Tongue (tissue), 1 donor: ENCODE measurements at regions not wholly inside any gene's neighbourhood (a gene's known extent, or its start where the extent isn't known, plus 50 kb on each side); places are given as distances from the start of the nearest gene placed in this dataset.
A peak's percentile ranks its signal among the peaks of the same experiment; 100 is the strongest.

Experiments used
- DNase-seq: peaks from one replicate; pipeline ENCODE4 v3.0.0-alpha.2; 2015

DNA sequence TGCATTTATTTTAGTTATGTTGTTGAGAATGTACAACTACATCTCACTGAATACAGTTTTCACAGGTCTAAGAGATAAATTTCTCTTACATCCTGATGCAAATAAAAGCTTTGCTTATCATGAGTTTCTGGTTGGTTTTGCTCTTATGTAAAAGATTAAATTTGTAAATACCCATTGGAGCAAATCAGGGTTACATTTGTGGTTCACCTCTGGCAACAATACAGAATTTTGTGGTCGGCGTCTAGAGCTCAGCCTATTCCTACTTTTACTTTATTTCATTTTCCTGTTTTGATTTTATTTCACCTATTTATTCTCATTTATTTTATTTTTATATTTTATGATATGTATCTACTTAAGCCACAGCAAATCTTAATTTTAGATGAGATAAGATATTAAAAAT is 271.9 kb upstream of the MARCKS start:
- no peak for DNase-seq

DNA sequence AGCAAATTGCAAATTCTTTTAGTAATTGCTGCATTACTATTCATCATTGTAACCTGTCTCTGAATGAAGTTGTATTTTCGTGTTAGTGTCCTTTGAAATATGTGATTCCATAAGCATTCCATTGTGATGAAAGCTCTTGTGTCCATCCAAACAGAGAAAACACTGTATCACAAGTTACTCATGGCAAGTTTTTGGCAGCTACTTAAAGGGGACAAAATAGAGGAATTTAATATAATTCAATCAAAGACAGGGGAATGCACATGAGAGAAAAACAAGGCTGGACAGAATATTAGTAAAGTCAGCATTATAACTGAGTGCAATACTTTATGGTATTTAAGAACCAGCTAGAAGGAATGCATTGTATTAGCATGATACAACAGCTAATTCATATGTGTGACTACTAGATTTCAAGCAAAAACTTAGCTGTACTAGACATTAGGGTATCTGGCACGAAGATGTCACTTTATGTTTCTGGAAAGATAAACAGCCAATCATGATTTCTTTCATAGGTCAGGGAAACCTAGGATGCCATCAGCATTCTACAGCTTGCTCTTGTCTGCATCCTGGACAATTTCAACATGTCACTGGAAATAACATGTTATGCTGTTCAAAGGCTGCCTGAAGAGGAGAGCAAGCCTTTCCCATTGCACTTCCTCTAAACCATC is 270.6 kb upstream of the MARCKS start:
- DNase-seq = no peak

DNA sequence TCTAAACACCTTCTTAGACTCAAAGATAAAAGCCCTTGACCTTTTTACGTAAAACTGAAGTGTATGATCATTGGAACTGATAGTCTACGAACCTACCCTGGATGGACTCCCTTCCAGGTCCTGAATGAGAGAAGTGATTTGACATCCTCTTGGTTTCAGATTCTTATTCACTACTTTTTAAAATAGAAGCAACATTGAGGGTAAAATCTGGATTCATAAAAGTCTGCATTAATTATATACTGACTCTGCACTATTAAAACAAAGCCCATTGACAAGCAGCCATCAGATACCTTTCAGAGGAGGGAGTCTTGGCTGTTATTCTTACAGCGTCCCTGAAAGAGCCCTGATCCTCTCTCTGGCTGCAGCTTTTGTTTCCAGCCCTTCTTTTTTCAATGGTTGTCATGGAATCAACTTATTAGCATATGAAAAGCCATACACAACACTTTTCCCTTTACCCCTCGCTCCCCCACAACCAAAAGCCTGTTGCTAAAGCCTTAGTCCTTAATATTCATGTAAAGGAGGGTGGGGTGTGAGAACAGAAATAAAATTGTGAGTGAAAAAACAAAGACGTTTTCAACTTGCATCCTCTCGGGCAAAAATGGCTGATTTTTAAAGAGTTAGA is 270.0 kb upstream of the MARCKS start:
- DNase-seq = peak; percentile 48

DNA sequence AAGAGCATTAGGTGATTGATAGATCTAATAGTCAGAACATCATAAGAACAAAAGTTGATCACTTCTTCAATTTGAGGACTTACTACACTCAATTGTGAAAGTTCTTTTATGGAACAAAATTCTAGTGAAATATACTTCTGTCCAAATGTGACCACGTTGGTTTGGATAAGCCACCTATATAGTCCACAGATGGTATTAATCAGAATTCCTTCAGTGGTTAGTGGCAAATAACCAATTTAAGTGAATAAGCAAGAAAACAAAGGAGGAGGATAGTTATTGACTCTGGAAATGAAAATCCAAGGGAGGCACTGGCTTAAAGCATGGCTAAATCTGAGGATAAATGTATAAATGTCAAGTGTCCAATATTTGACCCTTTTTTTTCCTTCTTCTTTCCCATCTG is 268.5 kb upstream of the MARCKS start:
- no peak for DNase-seq

DNA sequence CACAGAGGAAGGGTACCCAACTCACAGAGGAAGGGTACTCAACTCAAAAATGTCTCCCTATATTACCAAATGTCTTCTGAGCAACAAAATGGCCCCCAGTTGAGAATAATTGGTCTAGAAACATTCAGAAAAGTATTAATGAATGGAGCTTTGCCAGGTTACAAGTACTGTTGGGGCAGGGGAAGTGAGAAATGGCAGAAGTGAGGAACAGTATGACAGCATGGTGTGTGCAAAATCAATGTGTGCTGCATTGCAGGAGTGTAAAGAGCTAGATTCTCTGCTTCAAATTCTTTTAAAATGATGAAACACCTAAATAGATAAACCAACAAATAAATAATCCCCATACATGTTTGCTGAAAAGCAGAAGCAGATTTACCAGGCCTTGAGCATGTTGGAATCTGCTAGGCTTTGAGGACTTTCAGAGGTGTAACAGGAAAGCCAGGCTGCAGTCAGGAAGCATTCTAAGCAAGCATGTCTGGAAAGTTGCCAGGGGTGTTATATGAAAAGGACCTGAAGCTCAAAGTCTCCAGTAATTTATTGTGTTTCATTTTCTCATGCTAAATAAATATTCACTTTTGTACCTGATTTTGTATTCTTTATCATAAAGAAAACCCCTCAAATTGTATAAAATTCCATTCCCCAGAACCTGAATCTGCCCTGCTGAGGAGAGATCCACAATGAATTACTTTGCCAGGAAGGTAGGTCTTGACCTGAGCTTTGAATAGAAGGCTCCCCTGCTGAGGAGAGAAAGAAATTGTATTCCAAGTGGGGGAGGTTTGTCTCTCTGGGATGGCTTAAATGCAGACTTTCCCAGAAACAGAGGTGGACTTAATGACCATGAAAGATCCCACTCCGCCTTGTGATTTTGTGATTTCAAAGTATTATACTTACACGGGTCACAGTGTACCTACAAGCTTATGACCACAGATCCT is 265.0 kb upstream of the MARCKS start:
- peak; percentile 89 for DNase-seq

DNA sequence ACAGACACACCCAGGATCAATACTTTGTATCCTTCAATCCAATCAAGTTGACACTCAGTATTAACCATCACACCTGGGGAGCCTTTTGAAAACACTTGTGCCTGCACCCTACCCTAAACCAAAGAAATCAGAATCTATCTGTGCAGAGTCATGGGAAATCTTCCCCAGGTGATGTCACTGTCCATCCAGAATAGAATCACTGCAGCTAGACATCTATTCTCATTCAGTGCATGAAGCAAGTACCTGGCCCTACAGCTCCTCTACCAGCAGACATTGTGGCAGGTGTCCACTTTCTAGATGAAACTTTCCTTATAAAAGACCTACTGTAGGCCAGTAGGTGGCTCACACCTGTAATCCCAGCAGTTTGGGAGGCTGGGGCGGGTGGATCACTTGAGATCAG is 262.4 kb upstream of the MARCKS start:
- no peak for DNase-seq

DNA sequence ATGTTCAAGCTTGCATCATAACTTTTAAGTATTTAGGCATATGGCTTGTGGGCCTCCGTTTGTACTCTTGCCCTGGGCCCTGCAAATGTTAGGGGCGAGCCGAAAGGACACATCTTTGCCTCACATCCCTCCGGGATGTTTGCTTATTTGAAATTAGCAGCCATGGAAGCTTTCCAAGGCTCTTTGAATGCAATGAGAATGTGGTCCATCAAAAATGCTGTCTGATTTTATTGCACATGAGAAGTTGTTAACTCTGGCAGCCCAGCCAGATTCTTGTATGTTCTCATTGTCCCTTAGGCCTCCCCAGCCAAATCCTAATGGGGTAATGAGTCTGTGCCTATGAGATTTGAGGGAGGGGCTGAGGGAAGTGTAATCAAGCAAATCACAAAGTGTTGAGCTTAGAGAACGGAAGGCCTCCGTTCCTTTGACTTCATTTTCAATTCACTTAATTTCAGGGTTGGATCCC is 261.2 kb upstream of the MARCKS start:
- peak; percentile 91 for DNase-seq

DNA sequence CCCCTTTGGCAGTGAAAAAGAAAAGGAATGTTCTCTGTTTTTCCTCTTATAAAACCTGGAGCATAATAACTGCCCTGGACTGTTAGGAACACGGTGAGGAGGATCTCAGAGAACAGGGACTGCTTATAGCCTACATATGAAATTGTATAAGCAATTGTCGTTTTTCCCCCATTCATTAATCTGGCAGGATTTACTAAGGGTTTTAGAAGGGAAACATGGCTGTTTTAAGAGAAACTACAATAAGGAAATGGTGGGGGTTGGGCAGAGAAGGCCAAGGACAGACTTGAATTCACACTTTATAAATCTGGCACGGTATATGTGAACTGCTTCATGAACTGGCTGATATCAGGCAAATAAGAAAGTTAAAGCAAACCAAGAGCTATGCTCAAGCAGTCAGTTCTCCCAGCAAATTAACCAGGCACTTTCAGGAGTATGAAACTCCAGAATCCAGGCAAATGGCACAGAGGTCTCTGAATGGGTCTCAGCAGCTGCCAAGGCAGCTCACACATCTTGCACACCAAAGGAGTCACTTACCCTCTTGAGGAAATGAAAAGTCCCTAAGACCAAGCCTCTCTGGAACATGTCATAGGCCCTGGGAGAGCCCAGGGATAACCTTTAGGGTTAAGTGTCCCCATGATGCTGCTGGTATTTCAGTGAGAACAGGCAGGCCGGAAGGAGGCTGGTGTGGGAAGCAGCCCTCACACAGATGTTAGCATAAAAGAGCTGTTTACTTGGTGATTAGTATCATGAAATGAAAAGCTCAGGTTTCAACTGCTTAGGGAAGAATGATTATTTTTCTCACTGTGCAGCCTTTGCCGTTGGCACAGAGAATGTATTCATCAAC is 260.5 kb upstream of the MARCKS start:
- peak; percentile 72 for DNase-seq

DNA sequence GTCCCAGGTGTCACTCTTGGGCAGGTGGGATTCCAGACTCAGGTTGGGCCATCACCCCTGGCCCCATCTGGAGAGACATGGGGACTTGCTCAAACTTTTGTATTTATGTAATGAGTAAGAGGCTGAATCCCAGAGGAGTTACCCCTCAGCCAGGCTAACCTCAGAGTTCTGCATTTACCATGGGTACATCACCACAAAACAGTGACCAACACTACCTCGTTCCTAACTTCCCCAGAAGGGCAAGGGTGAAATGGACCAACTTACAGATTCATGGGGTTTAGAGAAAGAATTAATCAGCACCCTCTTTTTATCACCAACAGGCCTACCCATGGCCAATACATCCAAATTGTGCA is 259.9 kb upstream of the MARCKS start:
- no peak for DNase-seq

DNA sequence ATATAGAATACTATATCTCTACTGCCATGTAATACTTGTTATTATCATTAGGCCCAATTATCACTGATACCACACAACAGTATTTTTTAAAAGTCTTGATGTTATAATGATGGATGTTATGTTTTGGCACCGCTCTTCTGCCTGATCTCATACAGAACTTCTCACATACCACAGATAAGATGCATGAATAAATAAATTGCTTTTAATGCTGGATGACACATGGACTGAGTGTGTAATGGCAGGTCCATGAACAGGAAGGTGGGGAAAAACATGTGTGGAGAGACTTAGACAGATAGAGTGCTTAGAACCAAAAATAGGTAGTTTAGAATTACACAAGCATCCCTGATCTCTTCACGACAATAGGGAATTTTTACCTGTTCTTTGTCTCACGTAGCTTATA is 258.4 kb upstream of the MARCKS start:
- DNase-seq = no peak

DNA sequence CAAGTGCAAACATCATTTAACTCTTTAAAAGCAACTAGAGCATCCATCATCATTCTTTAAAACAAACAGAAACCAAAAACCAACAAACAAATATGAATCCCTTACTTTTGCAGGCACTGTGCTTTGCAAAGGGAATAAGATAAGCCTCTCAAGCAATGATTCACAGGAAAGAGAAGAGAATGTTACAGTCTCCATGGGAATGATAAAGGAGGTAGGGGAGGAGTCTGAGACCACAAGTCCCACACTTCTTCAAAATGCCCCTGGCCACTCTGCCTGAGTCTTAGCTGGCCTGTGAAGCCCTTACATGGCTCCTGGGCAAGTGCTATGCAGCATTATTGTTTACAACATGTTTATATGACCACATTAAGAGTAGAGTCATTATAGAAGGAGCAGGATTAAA is 257.7 kb upstream of the MARCKS start:
- DNase-seq = no peak

DNA sequence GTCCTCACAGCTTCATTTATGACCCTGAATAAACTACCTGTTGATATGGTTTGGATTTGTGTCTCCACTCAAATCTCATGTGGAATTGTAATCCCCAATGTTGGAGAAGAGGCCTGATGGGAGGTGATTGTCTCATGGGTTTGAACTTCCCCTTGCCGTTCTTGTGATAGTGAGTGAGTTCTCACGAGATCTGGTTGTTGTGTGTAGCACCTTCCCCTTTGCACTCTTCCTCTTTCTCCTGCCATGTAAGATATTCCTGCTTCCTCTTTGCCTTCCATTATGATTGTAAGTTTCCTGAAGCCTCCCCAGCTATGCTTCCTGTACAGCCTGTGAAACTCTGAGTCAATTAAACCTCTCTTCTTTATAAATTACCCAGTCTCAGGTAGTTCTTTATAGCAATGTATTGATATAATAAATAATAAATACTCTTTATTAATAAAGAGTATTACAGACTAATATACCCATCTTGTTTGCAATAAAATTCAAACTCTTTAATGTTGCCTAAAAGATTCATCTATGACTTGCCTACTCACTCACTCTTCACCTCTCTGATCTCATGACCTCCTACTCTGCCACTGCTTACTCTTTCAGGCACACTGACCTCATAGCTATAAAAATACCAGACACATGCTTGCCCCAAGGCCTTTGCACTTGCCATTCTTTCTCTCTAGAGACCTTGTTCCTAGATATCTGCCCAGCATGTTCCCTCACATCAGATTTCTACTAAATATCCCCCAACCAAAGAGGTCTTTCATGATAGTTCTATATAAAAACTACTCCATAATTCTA is 256.4 kb upstream of the MARCKS start:
- no peak for DNase-seq

DNA sequence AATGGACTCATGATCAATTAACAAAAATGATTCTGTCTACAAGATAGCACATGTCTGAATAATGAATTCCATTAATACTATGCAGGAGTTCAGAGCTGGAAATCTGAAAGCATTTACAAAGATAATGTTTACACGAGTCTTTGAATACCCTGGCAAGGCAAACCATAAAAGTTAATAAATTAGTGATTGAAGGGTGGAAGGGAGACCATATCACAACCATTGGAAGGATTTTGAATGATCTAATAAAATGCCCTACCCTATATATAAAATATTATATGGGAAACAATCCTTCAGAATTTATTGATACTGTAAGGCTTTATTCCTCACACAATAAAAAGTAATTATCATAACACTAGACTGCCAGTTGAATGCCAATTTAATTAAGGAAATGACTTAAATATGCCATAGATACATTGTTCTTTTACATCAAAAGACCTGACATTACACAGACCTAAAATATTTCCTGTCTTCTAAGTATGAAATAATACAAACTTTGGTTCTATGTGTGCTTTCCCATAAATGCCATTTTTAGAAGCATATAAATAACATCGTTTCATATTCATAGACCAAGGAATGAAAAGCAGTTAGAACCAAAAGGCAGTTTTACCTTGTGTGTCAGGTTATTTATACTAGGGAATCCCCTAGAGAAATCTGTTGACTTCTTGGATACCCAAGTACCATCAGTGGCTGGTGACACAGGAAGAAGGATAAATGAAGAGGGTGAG is 249.2 kb upstream of the MARCKS start:
- DNase-seq = no peak

DNA sequence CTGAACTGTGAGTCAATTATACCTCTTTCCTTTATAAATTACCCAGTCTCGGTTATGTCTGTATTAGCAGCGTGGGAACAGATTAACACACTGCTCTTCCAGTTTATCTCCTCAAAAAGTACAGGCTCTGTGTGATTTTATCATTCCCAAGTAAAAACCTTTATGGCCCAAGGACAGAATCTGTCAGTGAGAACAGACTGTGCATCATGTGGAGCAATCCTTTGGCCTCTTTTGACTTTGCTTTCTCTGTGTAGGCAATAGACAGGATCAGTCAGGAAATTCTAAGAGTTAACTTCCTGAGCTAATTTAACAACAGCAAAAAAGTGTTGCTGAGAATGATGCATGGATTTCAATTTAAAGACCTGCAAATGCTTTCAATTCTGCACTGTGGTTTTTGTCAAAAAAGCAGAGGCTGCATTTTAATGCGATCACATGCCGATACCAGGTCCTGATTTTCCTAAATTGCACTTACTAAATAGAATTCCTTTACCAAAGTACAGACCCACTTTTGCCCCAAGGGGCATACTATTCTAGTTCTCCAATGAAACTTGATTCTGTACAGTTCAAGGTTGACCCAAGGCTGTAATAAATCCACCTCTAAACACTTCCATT is 246.7 kb upstream of the MARCKS start:
- DNase-seq = no peak

DNA sequence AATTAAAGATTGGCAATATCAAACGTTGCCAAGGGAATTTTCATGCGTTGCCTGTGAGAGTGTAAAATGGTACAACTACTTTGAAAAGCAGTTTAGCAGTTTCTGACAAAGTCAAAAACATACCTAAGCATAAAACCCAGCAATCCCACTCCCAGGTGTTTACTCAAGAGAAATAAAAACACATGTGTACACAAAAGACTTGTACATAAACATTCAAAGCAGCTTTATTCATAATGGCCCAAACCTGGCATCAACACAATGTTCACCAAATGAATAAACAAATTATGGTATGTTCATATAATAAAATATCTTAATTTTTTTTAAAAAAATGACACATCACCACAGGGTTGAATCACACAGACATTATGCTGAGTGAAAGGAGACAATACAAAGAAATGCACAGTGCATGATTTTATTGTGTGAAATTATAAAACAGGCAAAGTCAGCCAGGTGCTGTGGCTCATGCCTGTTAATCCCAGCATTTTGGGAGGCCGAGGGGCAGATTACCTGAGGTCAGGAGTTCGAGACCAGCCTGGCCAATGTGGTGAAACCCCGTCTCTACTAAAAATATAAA is 240.4 kb upstream of the MARCKS start:
- no peak for DNase-seq

DNA sequence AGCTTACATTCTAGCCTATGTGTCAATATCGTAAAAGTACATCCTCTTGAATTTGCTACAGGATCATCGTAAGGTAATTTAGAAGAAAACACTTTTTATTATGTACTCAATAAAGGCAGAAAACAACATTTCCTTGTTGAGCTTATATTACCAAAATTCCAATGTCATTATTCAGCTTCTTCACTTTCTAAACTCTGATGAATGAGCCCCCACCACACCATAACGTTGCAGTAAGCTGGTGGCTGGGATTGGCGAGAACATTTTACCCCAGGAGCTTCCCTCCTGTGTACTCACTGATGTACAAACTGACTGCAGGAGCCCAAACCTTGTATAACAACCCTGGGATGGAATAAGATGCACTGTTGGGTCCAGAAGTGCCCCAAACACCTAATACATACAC is 238.1 kb upstream of the MARCKS start:
- DNase-seq = no peak

DNA sequence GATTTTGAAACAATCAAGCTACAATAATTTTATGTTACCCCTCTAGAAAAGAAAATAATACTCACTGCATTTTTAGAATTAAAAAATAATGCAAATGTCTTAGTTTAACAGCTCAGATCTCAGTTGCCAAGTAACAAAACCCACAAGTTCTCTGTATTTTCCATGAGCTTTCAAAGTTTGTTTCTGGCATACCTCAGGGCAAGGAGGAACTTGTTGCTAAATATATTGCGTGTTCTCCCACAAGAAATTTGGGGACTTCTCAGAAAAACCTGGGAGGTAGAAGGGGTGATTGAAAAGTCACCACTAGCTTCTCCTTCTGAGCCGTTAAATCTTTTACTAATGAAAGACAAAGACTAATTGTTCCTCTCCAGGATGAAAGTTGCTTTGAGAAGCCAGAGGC is 236.8 kb upstream of the MARCKS start:
- peak; percentile 58 for DNase-seq

DNA sequence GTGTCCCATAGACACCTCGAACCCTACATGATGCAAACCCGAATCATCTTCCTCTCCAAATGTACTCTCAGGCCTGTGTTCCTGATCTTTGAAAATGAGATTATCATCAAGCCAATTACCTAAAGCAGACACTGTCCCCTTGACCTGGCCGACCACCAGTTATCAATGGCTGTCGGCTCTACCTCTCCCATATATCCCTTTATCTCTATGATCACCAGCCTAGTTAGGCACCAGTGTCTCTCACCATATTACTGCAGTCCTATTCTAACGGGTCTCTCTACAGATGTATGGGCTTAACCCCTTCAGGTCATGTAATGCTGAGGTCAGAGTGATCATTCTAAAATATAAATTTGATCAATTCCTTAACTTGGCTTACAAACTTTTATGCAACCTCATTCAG is 234.9 kb upstream of the MARCKS start:
- DNase-seq = no peak

DNA sequence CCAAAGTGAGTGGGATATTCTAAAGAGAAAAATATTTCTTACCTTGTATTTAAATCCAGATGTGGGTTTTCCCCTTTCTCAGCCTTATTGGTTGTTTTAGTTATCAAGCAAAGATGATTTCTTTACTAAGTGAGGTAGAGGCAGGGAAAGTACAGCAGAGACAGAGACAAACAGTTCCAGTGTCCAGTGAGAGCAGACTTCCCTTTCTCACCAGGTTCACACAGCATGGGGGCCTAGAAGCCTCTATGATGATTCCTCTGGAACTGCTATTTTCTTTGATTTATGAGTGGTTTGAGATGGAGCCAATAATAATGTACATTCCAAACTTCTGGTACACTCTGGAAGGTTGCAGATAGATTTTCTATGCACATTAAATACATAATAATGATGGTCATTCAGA is 234.0 kb upstream of the MARCKS start:
- DNase-seq = no peak

DNA sequence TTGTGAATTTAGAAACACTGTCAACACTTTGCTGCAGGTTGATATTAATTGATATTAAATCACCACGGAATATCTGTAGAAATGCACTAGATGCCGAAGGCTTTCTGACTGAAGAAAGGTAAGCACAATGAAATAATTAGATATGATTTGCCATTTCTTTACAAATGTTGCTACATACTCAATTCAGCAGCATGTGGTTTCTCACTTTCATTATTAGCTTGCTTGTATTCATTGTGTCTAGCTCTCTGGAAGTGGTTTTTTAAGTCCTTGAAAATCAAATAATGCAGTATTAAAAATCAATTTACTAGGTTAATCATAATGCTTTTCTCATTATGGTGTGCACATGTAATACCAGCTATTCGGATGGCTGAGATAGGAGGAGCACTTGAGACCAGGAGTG is 231.3 kb upstream of the MARCKS start:
- no peak for DNase-seq
